GM18502 (cell line): ENCODE measurements at regions not wholly inside any gene's neighbourhood (a gene's known extent, or its start where the extent isn't known, plus 50 kb on each side); places are given as distances from the start of the nearest gene placed in this dataset.

ENCODE experiments used
- ATAC-seq: cut with Tn5 transposase; IDR thresholded peaks from one replicate; pipeline ENCODE4 v1.9.1; 2021; ENCODE audit warnings: mild to moderate bottlenecking; ENCODE audit not compliant: unreplicated experiment, poor library complexity

DNA sequence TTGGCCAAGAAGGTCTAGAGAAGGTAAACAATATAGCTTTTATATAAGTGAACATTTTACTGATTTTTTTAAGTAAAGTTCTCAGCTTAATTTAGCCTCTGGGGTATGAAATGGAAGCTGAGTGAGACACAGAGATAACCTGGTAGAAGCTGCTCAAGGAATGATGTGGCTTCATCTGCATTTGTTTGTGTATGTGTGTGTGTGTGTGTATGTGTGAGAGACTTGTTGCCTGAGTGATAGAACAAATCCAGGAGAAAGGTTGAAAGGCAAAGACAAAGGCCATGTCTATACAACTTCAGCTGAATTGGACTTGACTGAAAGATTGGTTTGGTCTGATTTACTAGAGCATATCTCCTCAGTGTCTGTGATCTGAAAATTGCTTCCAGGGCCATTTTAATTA, 63.6 kb downstream of the PCDH7 start:
- no peak for ATAC-seq

DNA sequence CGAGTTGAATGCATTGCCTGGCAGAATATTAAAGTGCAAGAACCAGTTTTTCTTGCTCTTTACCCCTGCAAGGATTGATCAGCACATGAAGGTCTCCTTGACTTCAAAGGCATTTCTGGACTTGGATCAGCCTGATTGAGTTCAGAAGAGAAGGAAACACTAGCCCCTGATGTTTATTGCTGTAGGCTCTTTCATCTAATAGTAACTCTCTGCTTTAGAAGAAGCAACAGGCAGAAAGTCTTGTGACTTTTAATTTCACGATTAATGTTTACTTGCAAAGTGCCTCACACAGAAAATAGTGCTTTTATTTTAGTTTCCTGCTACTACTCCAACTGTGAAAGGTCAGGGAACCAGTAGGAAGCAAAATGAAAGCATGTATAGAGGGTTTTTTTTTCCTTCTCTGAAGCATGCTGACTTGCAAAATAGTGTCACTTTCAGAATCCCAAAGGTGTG, 69.1 kb downstream of the PCDH7 start:
- ATAC-seq, result no peak

DNA sequence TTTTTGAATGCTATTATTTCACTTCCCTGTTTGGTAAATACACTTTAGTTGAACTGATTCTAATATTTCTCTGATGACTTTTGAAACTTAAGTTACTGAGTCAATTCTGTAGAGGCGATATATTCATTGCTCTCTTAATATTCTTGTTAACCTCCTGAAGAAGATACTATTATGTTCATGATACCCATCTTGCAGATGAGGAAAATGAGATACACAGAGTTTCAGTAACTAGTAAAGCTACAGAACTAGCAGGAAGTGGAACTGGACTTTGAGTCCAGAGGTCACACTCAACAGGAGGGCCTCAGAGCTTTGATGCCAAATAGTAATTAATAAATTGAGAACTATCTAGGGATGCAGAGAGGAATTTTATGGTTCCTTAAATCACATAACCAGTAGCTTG, 70.0 kb downstream of the PCDH7 start:
- no peak for ATAC-seq

DNA sequence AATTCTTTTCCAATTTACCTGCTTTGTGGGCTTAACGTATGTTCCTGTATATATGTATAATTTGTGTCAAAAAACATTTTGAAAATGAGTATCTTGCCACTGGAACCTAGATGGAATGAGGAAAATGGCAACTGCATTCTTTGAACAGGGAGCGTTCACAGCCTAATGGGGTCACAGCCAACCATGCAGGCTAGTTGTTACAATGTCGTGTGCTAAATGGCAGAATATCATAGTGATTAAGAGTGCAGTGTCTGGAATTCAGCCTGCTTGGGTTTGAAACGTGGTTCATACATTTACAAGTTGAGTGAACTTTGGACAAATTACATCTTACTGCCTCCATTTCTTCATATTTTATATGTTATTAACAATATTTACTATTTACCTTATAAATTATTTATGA, 70.8 kb downstream of the PCDH7 start:
- no peak for ATAC-seq

DNA sequence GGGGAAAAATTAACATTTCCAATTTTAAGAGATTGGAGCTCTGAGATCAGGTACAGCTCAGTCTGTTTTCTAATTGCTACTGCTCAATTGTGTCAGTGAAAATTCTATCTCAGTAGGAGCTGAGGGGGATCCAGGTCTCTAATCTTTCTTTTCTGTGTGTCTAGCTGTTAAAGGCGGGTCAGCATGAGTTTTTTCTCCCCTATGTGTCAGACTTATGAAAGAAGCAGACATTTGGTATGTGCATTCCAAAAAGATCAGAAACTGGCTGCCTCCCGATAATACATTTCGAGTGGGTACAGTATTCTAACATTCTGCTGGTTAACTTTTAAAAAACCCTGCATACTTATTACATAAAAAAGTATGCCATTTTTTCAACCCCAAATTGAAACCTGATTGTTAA, 72.4 kb downstream of the PCDH7 start:
- no peak for ATAC-seq

DNA sequence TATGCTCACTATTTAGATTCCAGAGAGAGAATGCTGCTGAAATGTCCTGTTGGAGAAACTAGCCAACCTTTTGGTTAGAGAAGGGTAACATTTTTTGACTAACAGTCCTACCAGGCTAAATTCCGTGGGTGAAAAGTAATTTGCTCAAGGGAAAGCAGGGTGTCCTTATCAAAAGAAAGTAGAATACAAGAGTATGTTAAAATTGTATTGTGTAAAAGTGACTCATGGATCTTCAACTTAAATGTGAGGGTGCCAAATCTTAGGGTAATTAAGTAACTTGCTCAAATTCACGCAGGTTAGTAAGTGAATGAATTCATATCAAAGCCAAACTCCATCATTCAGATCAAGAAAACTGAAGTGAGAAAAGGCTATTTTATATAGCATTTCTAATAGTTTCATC, 81.7 kb downstream of the PCDH7 start:
- ATAC-seq, result no peak

DNA sequence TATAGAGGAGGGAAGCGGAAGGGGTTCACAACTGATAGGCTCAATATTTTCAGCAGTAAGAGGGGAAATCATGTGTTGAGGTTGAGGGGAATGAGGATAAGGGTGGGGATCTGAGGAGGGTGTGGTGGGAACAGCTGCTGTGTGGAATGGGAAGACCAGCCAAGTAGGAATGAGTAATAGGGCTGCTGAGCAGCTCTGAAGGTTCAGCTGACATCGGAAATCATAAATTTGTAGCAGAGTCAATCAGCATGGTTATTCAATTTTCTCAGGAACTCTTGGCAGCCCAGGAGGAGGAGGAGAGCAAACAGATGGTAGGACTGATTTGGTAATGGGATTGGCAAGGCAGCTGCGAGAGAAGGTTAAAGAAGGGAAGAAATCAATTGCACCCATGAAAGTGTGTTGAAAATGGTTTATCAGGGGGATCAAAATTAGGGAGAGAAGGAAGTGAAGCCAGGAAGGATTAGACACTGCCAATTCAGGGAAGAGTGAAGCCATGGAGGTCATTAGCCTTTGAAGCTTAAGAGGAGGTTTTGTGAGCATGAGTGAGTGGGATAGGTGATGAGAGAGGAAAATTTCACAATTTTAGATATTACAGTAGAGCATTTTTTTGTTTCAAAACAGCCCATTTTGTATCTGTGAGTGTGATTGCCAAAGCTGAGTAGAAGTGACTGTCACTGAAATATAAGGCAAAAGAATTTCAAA, 82.6 kb downstream of the PCDH7 start:
- ATAC-seq, result no peak

DNA sequence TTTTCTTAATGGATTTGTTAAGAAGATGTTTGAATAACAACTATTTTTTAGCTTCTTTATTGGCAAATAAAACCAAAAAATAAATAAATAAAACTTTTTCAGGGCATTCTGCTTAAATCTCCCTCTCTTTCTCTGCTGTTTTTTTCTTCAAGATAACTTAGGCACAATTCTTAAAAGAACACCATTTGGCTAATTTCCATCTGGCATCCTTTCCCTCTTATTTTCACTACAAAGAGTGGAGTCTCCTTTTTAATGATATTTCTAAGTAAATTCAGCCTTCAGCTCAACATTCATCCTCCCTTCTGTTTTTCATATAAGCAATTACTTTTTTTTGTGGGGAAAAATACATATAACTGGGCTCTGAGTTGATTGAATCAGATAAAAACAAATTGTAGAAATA, 88.1 kb downstream of the PCDH7 start:
- ATAC-seq, result no peak

DNA sequence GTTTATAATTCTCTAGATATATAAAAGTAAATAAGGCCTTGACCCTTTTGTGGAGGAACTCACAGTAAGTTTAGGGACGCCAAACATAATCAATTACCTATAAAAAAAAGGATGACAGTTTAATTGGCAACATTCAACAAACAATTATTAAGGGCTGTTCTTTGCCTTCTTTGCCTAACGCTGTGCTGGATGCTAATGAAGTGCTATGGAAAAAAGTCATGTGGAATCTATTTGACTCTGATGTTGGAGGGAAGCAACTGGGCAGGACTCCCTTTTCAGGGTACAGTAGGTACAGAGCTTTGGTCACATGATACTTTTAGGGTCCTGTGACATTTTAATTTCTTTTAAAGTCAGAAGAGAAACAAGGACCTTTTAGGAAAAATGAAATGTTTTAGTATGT, 91.1 kb downstream of the PCDH7 start:
- no peak for ATAC-seq

DNA sequence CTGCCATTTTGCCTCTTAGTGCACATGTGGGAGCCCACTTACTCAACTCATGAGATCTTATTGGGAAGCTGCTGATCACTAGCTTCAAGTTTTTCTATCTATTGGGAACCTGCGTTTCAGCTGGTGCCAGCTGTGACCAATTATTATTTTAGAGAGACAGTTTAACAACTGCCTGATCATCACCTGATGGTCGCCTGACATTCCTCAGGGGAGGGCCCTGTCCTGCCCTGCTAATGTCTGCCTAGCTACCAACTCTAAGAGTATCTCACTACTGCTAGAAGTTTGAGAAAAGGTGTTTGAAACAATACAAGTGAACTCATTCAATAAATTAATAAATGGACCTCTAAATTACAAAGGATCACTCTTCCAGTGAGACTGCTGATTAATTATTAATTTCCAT, 95.5 kb downstream of the PCDH7 start:
- ATAC-seq, result no peak

DNA sequence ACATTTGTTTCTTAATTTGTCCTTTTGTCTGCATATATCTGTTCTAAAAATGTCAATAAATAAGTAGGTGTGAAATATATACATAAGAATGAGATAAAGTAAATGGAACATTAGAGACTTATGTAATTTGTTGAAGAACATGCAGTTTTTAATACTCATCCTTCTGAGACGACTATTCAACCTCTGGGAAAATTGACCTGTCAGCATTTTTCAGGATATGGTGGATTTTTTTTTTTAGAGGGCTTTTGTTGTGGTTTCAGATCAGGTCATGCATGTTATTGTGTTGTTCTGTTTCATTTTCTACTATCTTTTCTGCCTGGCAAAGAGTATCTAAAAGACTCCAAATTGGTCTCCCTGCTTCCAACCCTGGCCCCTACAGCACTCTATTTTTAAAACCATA, 97.3 kb downstream of the PCDH7 start:
- ATAC-seq, result no peak

DNA sequence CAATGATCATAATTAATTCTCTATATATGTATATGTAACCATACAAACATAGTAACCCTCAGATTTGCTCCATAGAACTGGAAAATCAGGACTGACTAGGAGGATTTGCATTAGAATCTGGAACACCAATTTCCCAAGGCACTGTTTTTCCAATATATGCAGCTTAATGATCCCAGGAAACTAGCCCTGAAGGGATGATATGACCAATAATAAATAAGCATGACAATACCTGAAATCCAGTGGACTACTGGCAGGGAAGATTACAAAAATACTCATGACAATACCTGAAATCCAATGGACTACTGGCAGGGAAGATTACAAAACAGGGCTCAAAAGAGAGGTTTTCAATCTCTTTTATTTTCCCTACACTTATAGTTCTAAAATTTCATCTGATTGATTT, 98.4 kb downstream of the PCDH7 start:
- ATAC-seq, result no peak

DNA sequence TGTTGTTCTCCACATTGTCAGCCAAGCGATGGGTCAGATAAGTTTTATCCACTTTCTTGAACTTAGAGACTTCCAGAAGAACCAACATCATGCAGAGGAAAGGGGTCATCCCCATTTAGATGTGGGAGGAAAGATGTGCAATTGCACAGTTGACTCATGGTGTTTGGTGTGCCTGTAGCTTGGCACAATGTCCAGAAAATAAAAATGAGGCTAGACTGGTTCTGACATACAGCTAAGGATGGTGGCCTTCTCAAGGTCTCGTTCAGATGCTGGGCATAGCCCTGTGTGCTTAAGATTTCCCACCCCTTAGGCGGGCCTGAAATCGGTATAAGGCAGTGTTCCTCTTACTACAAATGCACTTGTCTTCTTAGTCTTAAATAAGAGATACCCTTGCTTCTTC, 101.1 kb downstream of the PCDH7 start:
- ATAC-seq, result no peak

DNA sequence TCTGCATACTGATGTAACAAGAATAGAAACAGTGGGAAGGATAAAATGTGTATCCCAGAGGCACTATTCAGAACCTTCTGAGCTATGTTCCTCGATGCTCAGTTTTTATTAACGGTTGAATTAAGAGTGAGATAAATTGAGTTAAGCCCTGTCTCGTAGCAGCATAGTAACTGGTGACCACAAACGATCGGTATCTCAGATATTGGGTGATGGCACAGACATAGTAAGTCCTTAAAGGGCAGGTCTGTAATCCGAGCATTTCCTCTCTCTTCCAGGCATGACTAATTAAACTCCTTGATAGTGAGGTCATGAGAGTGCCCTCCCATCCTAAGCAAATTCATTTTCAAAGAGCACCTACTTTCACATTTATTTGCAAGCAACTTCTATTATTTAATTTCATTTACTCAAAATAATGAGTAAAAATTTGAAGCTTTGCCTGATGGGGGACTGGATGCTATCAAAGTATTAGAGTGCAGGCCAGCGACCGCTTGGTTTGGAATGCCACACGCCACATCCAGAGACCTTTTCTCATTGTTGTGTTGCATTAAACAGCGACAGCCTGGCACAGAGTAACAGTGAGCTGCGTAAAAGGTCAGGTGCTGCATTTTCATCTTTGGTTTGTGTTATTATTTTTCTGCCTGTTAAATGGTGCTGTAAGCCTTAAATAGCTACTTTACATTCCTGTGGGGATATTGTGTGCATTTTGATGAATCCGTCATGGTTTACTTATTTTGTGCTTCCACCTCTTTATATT, 101.9 kb downstream of the PCDH7 start:
- ATAC-seq, result no peak

DNA sequence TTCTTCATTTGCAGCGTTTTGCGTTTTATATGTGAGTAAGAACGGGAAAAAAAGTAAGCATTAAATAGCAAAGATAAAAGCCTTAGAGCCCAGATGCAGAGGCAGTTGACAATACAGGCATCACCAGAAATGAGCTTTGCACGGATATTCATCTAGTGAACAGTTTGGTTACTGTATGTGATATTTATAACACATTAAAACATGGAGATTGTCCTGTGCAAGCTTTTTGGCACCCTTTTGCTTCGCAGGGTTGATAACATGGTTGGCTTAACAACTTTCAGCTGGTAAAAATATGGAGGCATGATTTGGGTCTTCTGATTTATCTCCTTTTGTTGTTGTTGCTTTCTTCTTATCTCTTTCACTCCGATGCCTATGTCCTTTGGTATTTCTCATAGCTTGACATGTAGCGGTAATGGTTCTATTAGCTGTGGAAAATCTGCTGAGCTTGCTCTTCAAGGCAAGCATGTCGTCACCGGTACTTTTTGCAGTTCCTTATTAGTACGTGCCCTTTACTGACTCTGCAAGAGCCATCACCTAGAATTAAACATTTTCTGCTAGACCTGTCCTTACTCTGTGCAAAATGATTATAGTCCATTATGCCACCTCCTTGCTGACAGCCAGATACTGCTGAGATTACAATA, 102.9 kb downstream of the PCDH7 start:
- ATAC-seq, result no peak

DNA sequence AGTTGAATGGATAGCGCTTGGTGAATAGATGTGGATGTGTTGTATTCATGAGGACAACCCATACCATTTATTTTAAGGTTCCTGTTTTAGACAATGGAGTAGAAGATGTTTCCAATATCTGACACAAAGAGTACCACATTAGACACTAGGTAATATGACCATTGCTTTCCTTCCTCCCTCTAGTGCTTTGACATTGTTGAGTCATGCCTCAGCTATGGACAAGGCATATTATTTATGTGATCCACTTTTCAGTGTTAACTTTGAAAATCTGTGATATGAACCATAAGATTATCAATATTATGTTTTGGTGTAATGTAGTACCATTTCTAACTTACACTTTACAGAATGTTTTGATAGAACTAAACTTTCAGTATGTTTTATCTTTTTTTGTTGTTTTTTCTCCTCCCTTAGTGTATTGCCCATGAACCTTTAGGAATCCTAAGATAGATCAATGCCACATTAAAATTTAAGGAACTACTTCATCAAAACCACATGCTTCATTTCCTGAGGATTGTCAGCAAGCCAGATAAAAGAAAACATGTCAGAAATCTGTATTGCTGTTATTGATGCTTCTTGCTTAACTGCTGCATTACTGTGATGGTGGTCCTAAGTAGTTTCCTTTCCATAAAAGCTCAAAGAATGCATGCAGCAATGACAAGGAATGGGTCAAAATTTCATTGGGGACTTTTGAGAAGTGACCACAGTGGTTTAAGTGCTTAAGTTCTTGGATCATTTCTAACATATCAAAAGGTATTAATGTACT, 105.0 kb downstream of the PCDH7 start:
- no peak for ATAC-seq

DNA sequence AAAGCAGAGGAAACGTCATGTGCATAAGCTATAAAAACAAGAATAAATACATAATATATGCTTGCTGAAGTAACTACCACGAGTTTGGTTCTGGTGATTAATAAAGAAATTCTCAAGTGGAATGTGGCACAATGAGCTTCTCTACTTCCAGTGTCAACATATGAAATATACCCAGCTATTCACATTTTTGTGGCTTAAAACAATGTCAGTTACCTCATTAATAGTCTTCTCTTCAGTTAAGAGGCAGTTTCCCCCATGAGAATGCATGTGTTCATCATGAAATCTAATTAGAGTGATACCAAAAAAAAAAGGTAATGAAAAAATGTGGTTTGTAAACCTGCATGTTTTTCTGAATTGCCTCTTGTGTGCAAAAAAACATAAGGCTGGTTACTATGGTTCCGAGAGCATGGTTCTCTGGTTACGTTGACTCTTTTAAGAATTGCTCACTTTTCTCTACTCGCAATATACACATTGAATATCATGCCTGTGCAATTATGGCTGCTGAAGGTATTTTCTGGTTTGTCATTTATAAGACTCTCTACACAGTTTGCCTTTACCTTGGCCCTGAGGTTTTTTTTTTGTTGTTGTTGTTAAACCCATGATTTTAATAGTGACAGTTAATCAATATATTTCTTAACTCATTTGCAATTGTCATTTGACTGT, 108.2 kb downstream of the PCDH7 start:
- no peak for ATAC-seq

DNA sequence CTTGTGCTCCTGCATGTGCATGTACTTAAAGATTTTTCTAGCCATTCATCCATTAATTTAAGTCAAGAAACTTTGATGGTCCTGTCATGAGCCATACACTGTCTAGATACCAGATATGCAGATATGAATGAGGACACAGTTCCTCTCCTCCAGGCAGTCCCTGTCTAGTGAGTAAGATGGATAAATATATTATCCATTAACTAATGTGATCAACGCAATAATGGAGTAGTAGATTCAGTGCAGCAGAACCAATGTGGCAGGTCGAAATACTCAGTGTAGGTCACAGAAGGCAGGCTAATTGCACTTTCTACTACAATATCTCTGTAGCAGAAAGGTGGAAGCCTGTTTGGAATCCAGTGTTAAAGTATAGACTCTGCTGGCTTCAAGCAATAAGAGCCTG, 112.5 kb downstream of the PCDH7 start:
- ATAC-seq, result no peak

DNA sequence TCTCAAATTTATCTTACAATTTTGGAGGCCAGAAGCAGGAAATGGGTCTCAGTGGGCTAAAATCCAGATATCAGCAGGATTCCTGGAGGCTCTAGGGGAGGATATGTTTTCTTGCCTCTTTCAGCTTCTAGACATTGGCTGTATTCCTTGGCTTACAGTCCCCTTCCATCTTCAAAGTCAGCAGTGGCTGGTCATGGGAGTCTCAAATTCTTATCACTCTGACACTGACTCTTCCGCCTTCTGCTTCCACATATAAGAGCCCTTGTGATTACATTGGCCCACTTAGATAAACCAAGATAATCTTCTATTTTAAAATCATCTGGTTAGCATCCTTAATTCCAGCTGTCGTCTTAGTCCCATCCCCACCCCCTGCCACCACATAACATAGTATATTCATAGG, 113.0 kb downstream of the PCDH7 start:
- no peak for ATAC-seq

DNA sequence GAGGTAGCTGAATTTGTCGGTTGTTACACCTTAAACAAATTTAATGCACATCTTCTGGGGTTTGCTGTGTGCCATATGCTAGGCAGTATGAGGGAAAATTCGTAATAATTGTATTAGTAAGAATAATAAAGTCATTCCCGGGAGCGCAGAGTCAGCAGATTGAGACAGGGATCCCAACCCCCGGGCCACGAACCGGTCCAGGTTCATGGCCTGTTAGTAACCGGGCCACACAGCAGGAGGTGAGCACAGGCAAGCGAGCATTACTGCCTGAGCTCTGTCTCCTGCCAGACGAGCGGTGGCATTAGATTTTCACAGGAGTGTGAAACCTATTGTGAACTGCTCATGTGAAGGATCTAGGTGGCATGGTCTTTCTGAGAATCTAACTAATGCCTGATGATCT, 114.9 kb downstream of the PCDH7 start:
- no peak for ATAC-seq
